ENCODE measurements at regions not wholly inside any gene's neighbourhood (a gene's known extent, or its start where the extent isn't known, plus 50 kb on each side); places are given as distances from the start of the nearest gene placed in this dataset.

GRCh38 chrX:2632533-2633504 is 58.3 kb upstream of the CD99 start (continued):
- TF ChIP-seq TBL1XR1 (IDR thresholded peaks at IDR 0.05; ENCODE audit: low read depth, low read length) (no peak), MXI1 (IDR thresholded peaks at IDR 0.05; ENCODE audit: low read depth, low read length) (no peak), SPI1 (IDR thresholded peaks at IDR 0.05; ENCODE audit: borderline replicate concordance, insufficient read depth, low read depth, low read length) (no peak), SREBF1 (IDR thresholded peaks at IDR 0.05; ENCODE audit: low read length) (no peak), BHLHE40 (IDR thresholded peaks at IDR 0.05; ENCODE audit: borderline replicate concordance in 1 of 2, low read depth in 2 of 2, low read length in 1 of 2) (no peak), STAT1 (conservative IDR thresholded peaks at IDR 0.05) (no peak), POU2F2 (IDR thresholded peaks at IDR 0.05; ENCODE audit: borderline replicate concordance, low read depth, low read length) (peak; percentile 48; the same call in 1 of the 3 replicates)
- TF ChIP-seq, protein P1, sequence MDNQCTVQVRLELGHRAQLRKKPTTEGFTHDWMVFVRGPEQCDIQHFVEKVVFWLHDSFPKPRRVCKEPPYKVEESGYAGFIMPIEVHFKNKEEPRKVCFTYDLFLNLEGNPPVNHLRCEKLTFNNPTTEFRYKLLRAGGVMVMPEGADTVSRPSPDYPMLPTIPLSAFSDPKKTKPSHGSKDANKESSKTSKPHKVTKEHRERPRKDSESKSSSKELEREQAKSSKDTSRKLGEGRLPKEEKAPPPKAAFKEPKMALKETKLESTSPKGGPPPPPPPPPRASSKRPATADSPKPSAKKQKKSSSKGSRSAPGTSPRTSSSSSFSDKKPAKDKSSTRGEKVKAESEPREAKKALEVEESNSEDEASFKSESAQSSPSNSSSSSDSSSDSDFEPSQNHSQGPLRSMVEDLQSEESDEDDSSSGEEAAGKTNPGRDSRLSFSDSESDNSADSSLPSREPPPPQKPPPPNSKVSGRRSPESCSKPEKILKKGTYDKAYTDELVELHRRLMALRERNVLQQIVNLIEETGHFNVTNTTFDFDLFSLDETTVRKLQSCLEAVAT (IDR thresholded peaks at IDR 0.05) = 0 out of 2 replicates have a peak, but pooled peaks have one; percentile 58
- TF ChIP-seq, protein P2, sequence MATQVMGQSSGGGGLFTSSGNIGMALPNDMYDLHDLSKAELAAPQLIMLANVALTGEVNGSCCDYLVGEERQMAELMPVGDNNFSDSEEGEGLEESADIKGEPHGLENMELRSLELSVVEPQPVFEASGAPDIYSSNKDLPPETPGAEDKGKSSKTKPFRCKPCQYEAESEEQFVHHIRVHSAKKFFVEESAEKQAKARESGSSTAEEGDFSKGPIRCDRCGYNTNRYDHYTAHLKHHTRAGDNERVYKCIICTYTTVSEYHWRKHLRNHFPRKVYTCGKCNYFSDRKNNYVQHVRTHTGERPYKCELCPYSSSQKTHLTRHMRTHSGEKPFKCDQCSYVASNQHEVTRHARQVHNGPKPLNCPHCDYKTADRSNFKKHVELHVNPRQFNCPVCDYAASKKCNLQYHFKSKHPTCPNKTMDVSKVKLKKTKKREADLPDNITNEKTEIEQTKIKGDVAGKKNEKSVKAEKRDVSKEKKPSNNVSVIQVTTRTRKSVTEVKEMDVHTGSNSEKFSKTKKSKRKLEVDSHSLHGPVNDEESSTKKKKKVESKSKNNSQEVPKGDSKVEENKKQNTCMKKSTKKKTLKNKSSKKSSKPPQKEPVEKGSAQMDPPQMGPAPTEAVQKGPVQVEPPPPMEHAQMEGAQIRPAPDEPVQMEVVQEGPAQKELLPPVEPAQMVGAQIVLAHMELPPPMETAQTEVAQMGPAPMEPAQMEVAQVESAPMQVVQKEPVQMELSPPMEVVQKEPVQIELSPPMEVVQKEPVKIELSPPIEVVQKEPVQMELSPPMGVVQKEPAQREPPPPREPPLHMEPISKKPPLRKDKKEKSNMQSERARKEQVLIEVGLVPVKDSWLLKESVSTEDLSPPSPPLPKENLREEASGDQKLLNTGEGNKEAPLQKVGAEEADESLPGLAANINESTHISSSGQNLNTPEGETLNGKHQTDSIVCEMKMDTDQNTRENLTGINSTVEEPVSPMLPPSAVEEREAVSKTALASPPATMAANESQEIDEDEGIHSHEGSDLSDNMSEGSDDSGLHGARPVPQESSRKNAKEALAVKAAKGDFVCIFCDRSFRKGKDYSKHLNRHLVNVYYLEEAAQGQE (IDR thresholded peaks at IDR 0.05; ENCODE audit: low read depth, low read length) = no peak
- TF ChIP-seq, protein P3, sequence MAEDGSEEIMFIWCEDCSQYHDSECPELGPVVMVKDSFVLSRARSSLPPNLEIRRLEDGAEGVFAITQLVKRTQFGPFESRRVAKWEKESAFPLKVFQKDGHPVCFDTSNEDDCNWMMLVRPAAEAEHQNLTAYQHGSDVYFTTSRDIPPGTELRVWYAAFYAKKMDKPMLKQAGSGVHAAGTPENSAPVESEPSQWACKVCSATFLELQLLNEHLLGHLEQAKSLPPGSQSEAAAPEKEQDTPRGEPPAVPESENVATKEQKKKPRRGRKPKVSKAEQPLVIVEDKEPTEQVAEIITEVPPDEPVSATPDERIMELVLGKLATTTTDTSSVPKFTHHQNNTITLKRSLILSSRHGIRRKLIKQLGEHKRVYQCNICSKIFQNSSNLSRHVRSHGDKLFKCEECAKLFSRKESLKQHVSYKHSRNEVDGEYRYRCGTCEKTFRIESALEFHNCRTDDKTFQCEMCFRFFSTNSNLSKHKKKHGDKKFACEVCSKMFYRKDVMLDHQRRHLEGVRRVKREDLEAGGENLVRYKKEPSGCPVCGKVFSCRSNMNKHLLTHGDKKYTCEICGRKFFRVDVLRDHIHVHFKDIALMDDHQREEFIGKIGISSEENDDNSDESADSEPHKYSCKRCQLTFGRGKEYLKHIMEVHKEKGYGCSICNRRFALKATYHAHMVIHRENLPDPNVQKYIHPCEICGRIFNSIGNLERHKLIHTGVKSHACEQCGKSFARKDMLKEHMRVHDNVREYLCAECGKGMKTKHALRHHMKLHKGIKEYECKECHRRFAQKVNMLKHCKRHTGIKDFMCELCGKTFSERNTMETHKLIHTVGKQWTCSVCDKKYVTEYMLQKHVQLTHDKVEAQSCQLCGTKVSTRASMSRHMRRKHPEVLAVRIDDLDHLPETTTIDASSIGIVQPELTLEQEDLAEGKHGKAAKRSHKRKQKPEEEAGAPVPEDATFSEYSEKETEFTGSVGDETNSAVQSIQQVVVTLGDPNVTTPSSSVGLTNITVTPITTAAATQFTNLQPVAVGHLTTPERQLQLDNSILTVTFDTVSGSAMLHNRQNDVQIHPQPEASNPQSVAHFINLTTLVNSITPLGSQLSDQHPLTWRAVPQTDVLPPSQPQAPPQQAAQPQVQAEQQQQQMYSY (CRISPR knock-in tag; IDR thresholded peaks at IDR 0.05) = no peak

All from GM12878 (cell line).